ENCODE measurements at regions not wholly inside any gene's neighbourhood (a gene's known extent, or its start where the extent isn't known, plus 50 kb on each side); places are given as distances from the start of the nearest gene placed in this dataset.

DNA sequence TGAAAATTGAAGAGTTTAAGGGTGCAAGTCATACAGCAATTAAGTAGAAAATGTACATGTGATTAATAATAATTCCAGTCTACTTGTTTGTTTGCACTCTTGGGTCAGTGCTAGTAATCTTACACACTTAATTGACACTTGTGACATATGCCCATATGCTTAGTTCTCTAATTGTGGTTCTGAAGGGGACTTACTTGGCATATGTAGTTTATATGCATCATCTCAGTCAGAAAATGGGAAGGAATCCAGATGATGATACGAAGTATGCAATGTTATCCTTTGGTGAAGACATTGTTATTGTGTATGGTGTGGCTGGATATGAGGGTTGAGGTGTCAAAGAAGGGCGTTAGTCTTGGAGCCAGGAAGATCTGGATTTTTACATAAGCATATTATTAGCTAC, 193.5 kb upstream of the HDAC9 start:
- TF ChIP-seq SUZ12 (IDR thresholded peaks at IDR 0.05) (no peak), SP1 (IDR thresholded peaks at IDR 0.05) (no peak)
